HG03442 (cell line): ENCODE measurements at regions not wholly inside any gene's neighbourhood (a gene's known extent, or its start where the extent isn't known, plus 50 kb on each side); places are given as distances from the start of the nearest gene placed in this dataset.

ENCODE experiments used
- ATAC-seq: cut with Tn5 transposase; IDR thresholded peaks from one replicate; pipeline ENCODE4 v1.9.1; 2021; ENCODE audit warnings: mild to moderate bottlenecking, moderate library complexity; ENCODE audit not compliant: unreplicated experiment

GRCh38 chr6:14968056-14968637, 277.7 kb upstream of the JARID2 start:
- ATAC-seq: no peak

DNA sequence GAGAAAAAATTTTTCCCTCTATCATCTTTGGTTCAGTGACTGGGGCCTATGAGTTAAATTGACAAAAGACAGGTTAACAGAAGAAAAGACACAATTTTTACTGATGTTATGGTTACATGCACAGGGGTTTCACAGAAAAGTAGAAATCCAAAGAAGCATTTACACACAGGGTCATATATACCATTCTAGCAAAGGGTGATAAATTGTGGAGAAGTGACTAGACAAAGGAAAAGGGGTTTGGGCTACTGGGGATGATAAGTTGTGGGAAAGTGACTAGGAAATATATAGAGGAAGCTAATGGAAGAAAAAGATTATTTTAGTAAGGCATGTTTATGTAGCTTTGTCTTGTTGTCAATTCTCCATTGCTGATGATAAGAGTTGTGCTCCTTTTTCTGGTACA, 276.7 kb upstream of the JARID2 start:
- no peak for ATAC-seq

DNA sequence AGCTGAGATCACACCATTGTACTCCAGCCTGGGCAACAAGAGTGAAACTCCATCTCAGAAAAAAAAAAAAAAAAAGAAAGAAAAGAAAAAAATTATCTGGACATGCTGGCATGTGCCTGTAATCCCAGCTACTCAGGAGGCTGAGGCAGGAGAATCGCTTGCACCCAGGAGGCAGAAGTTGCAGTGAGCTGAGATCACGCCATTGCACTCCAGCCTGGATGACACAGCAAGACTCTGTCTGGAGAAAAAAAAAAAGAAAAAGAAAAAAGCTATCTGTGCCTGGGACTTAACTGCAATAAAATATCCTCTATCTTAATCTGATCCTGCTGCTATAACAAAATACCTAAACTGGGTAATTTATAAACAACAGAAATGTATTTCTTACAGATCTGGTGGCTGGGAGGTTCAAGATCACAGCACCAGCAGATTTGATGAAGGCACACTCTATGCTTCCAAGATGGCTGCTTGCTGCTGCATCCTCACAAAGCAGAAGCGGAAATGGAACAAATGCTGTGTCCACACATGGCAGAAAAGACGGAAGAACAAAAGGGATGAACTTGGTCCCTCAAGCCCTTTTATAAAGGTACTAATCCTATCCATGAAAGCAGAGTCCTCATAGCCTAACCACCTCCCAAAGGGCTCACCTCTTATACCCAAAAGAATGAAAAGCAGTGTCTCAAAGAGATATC, 273.3 kb upstream of the JARID2 start:
- ATAC-seq: no peak

- no peak for ATAC-seq
Observed at GRCh38 chr6:14974372-14974771, 271.5 kb upstream of the JARID2 start.

DNA sequence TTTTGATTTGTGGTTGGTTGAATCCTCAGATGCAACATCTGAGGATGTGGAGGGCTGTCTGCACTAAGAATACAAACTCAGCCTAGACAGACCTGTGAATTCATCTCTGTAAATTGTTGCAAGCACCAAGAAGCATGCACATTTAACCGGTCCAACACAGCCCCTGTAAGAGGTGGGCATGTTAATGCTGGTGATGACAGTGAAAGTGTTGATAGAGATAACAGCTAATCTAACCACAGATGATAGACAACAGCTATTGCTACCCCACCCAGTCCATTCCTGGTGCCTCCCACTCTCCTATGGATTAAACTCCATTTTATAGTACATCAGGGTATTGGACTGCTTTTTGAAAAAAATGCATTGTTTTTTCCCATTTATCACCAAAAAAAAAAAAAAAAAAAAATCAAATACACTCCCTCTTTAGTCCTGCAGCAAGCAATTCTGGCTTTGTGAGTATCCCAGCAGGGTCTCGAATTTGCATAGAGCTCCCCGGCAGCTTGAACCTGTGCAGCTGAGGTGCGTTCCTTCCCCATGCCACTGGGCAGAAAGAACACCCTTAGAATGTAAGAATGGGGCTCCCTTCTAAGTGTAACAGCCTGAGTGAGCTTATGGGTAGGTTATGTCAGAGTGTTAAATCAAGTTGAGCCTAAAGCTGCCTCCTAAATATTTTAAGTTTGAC, 270.9 kb upstream of the JARID2 start:
- no peak for ATAC-seq

GRCh38 chr6:14975471-14975817, 270.4 kb upstream of the JARID2 start:
- no peak for ATAC-seq

GRCh38 chr6:14977747-14978382, 268.0 kb upstream of the JARID2 start:
- ATAC-seq: no peak

DNA sequence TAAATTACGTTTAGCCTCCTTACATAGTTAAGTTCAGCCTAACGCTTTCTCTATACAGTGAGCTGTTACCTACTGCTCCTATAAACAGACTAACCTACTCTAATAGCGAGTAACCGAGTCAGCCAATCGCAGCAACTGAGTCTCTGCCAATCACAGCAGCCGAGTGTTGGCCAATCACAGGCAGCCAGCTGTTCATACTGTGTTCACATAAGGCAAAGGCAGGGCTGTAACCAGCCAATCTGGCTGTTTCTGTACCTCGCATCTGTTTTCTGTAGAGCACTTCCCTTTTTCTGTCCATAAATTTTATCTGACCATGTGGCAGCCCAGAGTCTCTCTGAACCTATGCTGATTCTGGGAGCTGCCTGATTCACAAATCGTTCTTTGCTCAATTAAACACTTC, 263.9 kb upstream of the JARID2 start:
- ATAC-seq: no peak

- ATAC-seq: no peak
Observed at GRCh38 chr6:14983599-14984518, 262.0 kb upstream of the JARID2 start.

DNA sequence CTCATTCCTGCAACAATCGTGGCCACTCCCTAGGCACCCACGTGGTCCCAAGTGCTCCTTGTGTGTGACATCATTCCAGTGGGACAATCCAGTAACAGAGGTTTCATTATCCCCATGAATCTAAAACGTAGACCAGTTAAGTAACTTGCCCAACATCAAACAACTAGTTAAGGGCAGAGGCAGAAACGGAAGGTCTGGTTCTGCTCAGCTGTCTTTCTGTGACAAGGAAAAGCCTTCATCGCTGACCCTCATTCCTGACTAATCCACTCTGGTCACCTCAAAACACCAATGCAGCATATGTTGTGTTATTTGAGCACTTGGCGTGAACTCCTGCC, 261.4 kb upstream of the JARID2 start:
- no peak for ATAC-seq

DNA sequence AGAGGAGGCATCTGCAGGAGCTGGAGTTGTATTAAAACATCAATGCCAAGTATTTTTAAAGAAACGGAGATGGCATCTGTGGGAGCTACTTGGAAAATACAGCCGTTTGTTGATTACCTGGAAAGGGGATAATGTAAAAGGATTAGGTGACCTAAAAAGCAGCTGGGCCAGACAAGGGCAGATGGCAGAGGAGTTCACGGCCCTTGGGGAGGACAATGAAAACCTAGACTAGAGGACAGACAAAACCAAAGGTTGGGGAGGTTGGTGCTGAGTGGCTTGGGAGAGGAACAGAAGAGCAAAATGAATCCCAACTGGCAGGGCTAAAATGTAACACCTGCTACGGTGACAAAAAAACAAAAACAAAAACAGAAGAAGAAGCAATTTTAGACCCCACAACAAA, 260.5 kb upstream of the JARID2 start:
- no peak for ATAC-seq

DNA sequence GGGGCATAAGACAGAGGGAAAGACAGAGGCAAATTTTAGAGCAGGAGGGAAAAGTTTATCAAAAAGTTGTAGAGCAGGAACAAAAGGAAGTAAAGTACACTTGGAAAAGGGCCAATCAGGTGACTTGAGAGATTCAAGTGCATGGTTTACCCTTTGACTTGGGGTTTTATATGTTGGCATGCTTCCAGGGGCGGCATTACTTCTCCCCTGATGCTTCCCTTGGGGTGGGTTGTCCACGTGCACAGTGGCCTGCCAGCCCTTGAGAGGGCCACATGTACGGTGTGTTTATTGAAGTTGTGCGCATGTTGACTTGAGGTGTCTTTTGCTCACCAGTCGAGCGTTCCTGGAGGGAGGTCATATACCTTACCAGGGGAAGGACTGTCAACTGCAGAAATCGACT, 259.5 kb upstream of the JARID2 start:
- no peak for ATAC-seq

GRCh38 chr6:14987490-14987889, 258.4 kb upstream of the JARID2 start:
- no peak for ATAC-seq

DNA sequence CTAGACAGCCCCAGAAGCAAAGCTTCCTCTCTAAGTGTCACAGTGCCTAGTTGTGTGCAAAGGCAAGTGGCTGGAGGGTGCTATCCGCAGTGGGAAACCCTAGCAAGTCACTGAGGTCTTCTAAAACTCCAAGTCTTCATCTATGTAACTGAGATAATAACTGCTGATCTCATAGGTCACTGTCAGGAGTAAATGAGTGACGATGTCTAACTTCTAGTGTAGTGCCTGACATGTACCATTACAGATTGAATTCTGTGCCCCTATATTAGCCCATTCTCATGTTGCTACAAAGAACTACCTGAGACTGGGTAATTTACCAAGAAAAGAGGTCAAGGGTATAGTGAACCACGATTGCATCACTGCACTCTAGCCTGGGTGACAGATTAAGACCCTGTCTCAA, 253.5 kb upstream of the JARID2 start:
- ATAC-seq: no peak

DNA sequence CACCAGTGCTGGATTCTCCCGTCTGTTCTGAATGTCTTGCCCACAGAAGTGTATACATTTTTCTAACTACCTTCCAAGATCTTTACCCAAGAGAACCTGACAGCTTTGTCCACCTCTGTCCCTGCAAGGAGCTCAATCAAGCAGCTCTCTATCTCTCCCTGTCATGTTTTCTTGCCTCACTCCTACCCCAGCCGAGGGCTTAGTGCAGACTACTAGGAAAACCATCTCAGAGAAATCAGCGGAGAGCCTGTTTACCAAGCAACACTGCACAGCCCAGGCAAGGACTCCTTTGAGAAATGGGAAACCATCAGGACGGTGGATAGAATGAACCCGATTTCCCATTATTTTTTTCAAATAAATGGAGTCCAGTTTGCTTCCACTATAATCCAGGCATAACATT, 250.7 kb upstream of the JARID2 start:
- ATAC-seq: no peak

GRCh38 chr6:14995966-14996602, 249.8 kb upstream of the JARID2 start:
- ATAC-seq: no peak

DNA sequence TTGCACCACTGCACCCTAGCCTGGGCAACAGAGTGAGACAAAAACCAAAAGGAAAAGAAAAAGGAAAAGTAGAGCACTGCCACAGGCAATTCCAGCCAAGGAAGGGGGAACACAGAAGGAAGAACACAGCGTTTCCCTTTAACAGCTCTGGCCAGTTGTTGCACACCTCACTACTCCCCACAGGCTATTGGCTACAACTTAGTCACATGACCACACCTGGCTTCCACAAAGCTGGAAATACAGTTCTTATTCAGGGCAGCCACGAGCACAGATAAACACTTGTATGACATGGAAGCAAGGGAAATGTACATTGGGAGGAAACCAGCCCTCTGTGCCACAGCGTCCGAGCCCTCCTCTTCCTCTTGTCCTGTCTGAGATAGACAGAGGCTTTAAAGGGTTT, 249.0 kb upstream of the JARID2 start:
- ATAC-seq: no peak

GRCh38 chr6:14997507-14997906, 248.4 kb upstream of the JARID2 start:
- ATAC-seq: no peak

DNA sequence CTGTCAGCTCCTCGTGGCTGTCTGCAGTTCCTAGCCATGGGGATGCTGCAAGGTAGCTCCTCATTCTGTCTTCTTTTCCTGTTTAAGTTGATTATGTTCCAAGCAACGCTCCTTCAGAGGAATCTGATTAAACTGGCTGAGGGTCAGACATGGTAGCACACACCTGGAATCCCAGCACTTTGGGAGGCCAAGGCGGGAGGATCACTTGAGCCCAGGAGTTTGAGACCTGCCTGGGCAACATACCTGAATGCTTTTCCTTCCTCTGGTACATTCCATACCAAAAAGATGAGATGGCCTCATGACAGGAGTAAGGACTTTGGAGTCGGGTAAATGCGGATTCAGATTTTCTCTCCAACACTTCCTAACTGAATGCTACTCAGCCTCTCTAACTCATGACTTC, 246.8 kb upstream of the JARID2 start:
- ATAC-seq: no peak

GRCh38 chr6:15001326-15001910, 244.5 kb upstream of the JARID2 start:
- no peak for ATAC-seq
